ENCODE measurements at regions not wholly inside any gene's neighbourhood (a gene's known extent, or its start where the extent isn't known, plus 50 kb on each side); places are given as distances from the start of the nearest gene placed in this dataset.

- TF ChIP-seq TCF4 (CRISPR knock-in tag; IDR thresholded peaks at IDR 0.05; ENCODE audit: borderline replicate concordance), result no peak
- no peak for TF ChIP-seq ZNF70 (CRISPR knock-in tag; IDR thresholded peaks at IDR 0.05)
- TF ChIP-seq PPARA (CRISPR knock-in tag; IDR thresholded peaks at IDR 0.05; ENCODE audit: borderline replicate concordance), result no peak
- no peak for TF ChIP-seq CSRNP3 (CRISPR knock-in tag; IDR thresholded peaks at IDR 0.05)
Measured at GRCh38 chr18:73979742-73980141, 167.9 kb downstream of the FBXO15 start.
